GM19452 (cell line): ENCODE measurements at regions not wholly inside any gene's neighbourhood (a gene's known extent, or its start where the extent isn't known, plus 50 kb on each side); places are given as distances from the start of the nearest gene placed in this dataset.

ENCODE experiments used
- ATAC-seq: cut with Tn5 transposase; IDR thresholded peaks from one replicate; pipeline ENCODE4 v1.9.1; 2021; ENCODE audit not compliant: unreplicated experiment

DNA sequence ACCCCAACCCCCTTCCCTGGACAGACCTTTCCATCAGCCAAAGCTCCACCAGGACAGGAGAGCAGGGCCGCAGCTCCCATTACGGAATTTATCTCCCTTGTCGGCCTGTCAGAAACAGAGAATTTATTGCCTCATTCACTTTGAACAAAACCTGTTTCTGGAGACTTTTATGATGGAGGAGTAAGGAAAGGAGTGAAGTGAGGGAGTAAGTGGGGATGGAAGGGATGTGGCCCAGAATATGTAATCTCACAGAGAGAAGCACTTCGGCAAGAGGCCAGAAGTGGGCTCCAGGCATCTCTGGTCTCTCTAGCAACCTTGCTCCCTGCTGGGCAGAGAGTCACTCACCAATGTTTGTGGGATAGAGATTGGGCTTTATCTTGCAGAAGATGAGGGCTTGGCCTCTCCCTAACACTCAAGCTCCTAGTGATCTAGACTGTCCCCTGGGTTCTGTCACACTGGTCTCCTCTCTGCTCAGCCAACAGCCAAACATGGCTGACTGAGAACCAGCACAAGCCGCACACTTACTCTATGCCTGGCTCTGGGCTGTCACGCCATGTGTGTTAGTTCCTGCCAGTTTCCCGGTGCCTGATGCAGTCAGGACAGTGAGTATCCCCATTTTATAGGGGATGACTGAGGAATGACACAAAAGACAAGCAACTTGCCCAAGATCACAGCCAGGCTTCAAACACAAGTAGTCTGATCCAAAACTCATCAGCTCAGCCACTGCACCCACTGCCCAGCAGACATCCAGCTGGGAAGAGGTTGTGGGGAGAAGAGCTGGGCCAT, 149.4 kb upstream of the ZMIZ1 start:
- ATAC-seq = no peak

- no peak for ATAC-seq
Measured at GRCh38 chr10:78920011-78920410, 148.8 kb upstream of the ZMIZ1 start.

DNA sequence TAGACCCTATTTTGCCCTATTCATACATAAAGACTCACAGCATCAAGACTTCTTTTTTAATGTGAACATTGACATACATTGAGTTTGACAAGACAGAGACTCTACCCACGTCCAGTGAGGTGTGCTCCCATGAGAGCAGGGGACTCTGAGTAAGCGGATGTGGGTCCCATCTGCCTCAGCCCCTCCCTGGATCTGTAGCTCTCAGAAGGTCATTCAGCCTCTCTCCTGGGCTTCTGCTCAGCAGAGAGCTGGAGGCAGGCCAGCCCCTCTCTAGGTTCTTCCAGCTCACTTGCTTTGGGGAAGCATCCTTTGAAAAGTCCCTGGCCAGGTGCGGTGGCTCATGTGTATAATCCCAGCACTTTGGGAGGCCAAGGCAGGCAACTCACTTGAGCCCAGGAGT, 146.9 kb upstream of the ZMIZ1 start:
- ATAC-seq = no peak

GRCh38 chr10:78923647-78924318, 145.0 kb upstream of the ZMIZ1 start:
- ATAC-seq = no peak

DNA sequence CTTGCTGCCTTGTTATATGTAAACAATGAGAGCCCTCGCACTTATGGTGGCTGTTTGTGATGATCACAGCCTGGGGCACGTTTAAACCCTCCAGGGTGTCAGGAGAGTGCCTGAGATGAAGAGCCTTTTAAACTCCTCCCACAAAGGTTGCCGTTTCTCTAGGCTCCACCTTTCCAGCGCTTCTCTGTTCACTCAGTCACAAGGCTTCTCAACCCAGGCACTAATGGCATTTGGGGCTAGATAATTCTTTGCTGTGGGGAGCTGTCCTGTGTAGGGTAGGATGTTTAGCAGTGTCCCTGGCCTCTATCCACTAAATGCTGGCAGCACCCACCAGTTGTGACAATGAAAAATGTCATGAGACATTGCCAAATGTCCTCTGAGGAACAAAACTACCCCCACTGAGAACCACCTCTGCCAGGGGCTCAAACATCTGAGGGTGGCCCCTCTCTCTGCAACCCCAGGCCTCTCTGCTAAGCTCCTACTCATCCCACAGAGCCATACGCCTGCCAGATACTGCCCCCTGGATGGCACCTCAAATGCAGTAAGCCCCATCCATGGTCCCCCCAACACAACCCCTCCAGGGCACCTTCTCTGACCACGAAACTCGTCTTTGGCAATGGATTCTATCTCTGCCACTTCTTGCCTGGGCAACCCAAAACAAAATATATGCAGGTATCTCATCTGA, 144.3 kb upstream of the ZMIZ1 start:
- no peak for ATAC-seq

DNA sequence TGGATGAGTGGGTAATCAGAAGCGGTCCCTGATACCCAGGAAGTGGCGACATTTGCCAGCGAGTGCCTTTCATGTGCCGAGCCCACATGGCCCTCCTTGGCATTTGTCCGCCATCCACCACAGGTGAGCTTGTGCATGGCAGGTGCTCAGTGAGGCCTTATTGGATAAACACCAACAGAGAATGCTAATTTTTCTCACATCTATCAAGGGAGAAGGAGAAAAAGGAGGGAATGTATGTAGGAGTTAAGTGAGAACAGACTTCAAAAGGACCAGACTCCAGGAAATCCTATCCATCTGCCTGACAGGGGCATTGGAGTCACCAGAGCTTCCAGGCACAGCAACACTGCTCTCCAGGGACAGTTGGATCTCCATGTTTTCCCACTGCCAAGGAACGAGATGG, 143.5 kb upstream of the ZMIZ1 start:
- ATAC-seq = no peak

- no peak for ATAC-seq
Measured at GRCh38 chr10:78925800-78926319, 142.9 kb upstream of the ZMIZ1 start.

DNA sequence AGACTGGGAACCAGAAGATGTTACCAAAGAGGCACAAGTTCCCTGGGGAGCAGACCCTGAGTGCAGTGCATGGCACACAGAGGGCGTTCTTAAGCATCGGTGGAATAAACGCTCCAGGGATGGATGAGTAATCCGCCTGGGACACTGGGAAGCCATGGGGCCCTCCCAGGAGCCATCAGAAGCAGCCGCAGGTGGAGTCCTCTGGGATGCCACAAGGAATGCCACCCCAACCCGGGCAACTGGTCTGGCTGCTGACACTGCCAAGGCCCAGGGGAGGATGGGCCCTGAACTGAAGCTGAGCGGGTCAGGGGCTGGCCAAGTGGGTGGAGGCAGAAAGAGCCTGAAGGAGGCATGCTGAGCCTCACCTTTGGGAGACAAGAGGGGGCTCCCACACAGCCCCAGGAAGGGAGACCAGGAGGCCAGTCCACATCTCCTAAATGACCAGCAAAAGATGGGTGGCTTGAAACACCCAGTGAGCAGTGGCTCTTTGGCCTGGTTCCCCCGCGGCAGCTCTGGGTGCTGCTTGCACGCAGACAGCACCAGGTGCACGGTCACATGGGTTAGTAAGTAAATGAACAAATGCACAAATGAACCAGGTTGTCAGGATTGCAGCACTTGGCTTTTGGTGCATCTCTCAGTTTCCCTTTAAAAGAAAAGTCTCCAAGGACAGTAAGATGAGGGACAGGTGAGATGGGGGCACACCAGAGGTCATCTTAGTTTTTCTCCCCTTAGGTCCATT, 141.3 kb upstream of the ZMIZ1 start:
- no peak for ATAC-seq

DNA sequence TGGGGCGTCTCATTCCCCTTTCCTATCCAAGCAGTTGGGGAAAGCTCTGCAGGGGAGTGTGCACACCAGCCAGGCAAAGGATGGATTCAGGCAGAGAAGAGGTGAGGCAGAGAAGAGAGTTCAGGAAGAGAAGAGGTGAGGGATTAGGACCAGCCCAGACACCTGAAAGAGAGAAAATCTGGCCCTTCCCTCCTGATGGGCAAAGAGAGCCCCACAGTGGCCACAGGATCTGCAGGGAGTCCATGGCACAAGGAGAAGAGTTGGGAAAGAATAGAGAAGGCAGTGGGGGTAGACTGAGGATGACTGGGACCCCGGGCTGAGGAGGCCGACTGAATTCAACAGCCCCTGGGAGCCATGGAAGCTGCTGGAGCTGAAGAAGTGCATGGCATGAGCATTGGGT, 140.4 kb upstream of the ZMIZ1 start:
- ATAC-seq = no peak

DNA sequence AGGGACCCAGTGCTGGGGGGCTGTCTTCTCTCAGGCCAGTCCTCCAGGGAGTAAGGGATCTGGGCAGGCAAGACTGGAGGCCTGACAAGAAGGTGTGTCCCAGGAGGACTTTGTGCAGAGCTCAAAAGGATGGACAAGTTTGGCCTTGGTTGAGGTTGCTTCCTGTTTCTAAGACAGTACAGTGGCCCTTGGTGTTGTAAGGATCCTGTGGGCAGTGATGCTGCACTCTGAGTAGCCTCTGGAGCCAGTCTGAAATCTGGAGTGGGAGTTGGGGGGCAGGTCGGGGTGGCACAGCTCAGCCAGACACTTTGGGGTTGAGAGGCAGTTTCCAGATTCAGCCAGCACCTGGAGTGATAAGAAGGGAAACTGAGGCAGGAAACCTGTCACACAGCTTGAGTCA, 139.2 kb upstream of the ZMIZ1 start:
- no peak for ATAC-seq

GRCh38 chr10:78931321-78932053, 137.3 kb upstream of the ZMIZ1 start:
- ATAC-seq = no peak

- ATAC-seq = no peak
Measured at GRCh38 chr10:78932054-78932386, 136.7 kb upstream of the ZMIZ1 start.

- ATAC-seq = no peak
Measured at GRCh38 chr10:78932861-78933260, 135.9 kb upstream of the ZMIZ1 start.

GRCh38 chr10:78933828-78934531, 134.8 kb upstream of the ZMIZ1 start:
- no peak for ATAC-seq

DNA sequence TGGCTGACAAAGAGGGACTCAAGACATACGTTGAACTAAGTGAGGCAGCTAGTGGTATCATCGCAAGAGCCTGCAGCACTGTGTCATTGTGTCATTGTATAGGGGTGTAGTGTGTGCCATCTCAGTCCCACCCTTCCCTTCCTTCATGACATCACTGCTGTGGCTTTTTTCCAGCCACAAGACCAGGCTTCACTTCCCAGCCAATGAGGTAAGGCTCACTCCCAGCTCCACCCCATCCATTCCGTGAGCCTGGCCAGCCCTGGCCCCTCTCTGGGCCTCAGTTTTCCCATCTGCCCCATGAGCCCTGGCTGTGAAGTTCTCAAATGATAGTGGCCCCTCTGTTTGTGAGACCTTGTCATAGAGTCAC, 134.3 kb upstream of the ZMIZ1 start:
- ATAC-seq = no peak

DNA sequence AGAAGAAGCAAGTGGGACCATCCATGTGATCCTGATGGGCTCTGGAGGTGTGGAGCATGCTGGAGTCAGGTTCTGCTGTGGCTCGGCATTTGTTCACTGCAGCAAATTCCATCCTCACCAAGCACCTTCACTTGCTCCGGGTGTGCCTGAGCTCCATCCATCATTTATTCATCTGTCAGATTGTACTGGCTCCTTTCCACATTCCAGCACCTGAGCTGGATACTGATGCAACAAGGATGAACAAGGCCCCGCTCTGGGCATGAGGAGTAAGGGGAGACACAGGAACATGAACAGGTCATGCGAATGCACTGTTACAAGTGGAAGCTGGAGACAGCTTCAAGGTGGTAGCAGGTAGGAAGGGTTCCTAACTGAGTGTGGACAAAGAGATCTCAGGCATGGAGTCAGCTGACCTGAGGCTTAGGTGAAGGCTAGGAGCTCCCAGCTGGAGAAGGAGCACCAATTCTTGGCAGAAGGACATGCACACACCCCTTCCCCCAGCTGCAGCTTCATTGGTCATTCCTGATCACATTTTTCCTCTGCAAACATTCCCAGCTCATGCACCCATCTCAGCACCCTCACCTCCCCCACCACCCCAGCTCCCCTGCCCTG, 133.7 kb upstream of the ZMIZ1 start:
- no peak for ATAC-seq

GRCh38 chr10:78935697-78936407, 132.9 kb upstream of the ZMIZ1 start:
- no peak for ATAC-seq

DNA sequence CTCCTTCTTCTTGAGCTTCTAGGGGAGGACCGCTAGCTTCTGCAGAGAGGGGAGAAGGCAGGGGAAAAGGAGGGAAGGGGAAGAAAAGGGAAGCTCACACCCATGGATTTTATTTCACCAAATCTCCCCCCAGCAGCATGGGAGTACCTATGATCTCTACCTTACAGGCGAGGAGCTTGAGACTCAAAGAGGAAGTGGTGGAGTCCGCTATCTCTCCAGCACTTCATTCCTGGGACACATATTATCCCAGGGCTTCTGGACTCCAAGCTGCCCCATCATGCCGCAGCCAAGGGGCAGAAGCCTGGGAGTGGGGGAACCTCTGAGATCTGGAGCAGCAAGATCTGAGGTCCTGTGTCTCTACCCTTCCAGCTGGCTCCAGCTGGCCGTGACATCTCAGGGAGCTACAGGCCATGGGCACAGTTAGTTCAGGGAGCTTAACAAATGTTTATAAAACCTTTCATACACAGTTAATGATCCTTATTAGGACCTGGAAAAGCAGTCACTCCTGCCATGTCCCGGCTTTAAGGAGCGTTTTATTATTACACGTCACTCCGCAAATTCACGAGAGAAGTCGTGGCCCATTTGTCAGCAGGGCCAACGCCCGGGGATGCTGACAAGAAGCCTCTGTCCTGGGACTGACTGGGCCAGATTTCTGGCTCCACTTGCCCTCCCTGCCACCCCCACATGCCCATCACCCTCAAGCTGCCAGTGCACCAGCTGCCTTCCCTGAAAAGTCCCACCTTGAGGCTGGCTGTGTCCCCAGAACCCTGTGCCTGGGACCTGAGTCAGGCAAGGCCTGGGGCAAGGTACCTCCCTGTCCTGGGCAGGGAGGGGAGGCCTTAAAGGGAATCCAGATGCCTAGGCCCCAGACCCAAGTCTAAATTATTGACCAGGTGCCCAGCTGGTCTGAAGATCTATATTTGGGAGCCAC, 132.1 kb upstream of the ZMIZ1 start:
- no peak for ATAC-seq
